GM21786 (cell line): ENCODE measurements at regions not wholly inside any gene's neighbourhood (a gene's known extent, or its start where the extent isn't known, plus 50 kb on each side); places are given as distances from the start of the nearest gene placed in this dataset.

Source experiments
- ATAC-seq: cut with Tn5 transposase; IDR thresholded peaks from one replicate; pipeline ENCODE4 v1.9.1; 2021; ENCODE audit not compliant: unreplicated experiment

DNA sequence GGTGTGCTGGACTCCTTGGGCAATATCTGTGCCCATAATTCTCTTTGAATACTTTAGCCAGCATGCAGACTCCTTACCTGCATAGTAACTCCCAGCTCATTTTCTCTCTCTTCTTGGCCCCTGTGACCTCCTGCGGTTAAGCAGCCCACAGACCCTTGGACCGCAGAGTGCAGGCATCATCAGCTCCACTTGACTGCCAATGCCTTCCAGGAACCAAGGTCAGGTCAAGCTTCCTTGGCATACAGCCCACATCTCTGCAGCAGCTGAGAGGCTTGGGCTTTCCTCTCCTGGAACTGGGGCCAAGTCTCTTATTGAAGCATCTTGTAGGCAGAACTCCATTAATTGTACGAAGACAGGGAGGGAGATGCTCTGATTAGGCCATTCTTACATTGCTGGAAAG is 130.1 kb upstream of the PIEZO2 start:
- ATAC-seq = no peak

DNA sequence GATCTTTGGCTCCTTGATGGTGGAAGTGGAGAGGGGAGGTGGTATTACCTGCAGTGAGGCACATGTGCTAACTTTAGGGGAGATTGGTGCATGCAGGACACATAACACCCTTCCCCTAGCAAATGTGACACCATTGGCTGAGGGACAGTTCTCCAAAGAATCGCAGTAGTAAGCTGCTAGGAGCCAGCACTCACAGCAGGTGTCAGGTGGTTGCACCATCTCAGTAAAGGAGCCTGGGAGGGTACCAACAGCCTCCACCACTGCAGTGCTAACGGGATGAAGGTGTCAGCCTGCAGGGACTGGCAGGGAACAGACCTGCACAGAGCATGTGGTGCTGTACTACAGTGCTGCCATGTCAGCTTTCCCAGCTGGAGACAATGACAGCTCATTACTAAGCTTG is 127.3 kb upstream of the PIEZO2 start:
- ATAC-seq = no peak

DNA sequence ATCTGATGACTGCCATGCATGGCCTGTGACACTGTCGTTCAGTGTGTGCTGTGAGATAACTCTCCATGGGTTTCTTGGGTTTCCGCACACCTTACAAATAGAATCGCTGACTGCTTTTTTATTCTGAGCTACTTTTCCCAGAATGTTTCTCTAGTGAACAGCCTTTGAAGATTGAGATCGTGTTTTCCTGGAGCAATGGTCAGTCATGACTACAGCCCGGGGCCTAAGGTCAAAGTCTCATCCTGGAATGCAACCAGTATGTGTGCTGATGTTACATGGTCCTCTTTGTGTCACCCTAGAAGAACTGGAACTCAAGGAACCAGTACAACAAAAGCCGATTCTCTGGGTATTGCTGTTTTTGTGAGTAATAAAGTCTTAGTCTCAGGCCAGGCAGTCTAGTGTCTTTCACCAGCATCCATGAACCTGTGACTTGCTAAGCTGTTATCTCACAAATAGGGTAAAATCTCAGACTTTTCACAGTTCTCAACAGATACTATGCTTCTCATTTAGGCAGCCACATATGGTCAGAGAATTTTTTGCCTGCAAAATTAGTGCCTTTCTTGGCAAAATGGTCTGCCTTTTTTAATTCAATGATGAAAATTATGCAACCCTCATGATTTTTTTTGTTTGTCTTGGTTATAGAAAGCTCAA is 124.9 kb upstream of the PIEZO2 start:
- no peak for ATAC-seq

DNA sequence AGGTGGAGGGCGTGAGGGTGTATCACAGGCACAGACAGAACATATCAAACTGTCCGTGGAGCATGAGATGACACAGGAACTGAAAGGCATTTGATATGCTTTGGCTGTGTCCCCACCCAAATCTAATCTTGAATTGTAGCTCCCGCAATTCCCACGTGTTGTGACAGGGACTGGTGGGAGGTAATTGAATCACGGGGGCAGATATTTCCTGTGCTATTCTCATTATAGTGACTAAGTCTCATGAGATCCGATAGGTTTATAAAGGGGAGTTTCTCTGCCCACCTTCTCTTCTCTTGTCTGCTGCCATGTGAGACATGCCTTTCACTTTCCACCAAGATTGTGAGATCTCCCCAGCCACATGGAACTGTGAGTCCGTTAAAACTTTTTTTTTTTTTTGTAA is 123.1 kb upstream of the PIEZO2 start:
- ATAC-seq = no peak

DNA sequence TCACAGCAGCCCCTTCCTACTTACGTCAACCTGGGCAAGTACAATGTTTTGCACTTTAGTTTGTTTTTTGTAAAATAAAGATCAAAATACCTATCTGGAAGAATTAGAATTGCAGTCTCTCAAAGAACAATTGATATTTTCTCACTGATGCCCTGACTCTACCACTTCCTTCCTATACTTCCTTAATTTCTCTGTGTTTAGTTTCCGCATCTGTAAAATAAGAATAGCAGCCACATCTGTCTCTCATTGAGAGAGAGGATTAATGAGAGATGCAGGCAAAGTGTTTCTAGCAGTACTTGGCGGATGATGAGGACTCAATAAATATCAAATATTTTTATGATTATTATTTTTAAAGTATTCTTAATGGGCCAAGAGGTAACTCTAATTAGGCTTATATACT is 122.6 kb upstream of the PIEZO2 start:
- ATAC-seq = no peak

DNA sequence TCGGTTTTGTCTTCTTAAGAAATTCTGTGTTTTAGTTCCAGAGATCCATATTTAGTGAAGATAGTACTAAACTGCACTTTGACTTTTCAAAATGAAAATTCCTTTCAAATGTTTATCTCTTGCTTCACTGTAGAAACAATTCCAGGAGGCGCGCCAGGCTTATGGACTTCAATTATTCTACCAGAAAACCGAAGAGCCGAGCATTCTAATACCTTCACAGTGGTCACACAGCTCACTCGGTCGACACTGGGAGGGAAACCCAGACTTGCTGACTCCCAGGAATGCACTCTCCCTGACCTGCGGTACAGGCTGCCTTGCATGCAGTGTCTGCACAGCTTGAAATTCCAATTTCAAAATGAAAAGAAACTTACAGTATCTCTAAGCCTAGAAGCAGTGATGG is 119.9 kb upstream of the PIEZO2 start:
- ATAC-seq = no peak

DNA sequence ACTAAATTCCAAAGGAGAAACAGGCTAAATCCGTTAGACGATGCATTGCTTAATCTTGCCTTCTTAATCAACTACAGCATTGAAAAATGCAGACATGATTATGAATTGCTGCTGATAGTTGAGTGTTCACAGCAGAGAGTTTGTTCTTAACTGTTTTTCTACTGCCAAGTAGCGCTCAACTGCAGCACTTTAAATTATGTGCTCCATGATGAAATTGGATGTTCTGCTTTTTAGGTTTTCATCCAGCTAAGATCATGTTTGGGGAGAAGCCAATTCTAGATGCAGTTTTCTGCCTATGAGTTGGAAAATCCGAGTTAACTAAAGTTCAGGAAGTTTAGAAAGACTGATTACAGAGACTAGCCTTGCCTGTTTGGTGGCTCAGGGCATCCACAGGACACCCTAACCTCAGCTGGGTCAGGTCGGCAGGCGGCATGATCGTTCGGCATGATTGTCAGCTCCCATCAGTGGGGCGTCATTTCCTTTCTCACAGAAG is 119.4 kb upstream of the PIEZO2 start:
- ATAC-seq = no peak

DNA sequence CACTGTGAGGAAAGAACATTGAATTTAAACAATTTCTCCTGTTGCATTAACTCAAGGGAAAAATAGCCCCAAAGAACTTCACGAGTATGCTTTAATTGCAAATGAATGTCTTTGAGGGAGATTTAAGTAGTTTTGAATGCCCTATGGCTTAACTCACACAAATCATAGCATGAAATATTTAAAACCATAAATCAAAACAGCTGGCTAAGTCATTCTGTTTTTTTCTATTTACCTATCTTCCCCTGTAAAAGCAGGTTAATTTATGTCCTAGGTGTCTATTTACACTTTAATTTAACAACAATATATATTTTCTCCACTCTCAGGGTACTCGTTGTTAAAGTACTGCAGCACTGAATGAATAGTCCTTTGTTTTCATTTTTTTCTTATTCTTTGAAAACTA is 118.8 kb upstream of the PIEZO2 start:
- no peak for ATAC-seq

DNA sequence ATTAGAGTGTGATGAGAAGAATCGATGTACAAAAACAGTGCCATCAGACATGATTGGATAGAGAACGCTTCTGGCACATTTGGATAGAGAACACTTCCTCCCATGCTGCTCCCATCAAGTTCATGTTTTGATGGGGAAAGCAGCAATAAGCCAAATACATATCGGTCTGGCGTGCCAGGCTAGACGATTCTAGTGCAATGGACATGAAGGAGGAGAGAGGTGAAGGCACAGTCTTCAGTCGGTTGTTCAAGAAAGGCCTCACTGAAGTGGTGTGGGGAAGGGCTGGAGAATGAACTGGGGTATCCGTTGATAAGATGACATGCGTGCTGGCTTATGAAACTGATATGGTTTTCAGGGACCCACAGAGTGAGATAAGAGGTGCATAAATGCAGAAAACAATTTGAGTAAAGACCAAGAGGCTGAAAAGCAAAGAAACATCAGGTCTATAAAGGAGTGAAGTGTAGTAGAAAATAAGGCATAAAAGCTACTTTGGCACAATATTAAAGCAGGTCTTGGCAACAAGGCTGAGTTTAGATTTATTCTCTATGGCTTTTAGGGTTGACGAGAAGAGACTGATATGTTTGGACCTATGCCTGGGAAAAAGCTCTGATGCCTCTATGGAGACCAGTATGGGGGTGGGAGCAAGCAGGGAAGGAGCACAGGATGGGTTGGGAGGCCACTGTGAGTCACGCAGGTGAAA is 117.6 kb upstream of the PIEZO2 start:
- ATAC-seq = no peak

DNA sequence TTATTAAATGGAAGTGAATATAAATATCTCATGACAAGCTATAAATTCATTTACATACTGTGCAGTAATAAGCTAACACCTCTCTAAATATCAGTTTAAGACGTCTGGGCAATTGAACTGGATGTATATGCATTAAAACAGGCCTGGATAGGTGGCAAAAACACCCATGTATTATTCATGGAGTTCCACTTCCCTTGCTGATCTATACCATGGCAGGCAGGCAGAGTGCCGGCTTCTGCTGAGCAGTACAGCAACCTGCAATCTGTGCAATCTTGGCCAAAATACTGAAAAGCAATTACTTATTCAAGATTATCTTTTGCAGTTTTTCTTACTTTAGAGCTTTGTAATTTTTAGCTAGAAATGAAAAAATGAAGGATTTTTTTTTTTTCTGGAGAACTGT is 112.1 kb upstream of the PIEZO2 start:
- no peak for ATAC-seq

DNA sequence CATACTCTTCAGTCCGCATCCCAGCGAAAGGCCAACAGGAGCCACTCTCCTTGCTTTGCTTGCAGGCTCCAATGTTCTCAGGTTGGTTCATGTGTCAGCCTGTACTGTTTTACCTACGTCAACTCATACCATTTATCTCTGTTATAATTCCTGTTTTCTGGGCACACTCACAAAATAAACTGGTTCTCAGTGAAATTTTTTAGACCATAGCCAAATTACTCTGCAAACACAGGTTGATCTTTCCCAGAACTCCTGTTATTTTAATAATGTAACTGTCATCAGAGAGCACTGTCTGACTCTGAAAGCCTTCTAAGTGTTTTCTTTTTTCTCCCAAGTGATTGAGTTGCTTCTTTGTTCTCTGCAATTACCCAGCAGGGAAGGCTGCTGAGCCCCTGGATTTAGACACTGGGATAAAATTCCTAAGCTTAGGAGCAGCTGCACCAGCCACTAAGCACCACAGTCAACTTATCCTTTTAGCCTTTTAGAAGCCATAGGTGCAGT is 111.6 kb upstream of the PIEZO2 start:
- ATAC-seq = no peak

DNA sequence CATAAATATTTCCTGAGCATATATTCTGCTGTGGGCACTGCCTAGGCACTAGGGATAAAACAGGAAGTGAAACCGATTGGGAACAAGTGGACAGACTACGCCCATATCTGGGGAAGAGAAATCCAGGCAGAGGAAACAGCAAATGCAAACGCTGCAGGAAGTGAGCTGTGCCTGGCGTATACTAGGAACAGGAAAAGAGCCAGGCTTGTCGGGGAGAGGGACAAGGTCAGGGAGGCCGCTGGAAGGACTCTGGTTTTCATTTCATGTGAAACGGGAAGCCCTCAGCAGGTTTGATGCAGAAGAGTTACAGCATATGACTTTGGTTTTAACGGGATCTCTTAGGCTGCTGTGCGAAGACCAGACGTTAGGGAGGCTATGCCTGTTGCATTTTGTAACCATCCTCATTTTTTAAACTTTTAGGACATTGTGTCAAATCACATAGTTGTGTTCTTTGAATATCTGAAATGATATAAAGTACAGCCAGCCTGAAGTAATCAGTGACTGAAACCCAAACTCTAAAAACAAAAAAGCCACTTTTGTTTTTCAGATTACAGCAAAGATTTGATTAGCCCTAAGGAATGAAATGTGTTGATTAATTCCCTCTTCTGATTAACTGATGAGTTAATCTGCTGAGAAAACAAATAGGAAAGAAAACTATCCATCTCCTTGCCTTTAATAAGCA is 110.2 kb upstream of the PIEZO2 start:
- ATAC-seq = no peak

DNA sequence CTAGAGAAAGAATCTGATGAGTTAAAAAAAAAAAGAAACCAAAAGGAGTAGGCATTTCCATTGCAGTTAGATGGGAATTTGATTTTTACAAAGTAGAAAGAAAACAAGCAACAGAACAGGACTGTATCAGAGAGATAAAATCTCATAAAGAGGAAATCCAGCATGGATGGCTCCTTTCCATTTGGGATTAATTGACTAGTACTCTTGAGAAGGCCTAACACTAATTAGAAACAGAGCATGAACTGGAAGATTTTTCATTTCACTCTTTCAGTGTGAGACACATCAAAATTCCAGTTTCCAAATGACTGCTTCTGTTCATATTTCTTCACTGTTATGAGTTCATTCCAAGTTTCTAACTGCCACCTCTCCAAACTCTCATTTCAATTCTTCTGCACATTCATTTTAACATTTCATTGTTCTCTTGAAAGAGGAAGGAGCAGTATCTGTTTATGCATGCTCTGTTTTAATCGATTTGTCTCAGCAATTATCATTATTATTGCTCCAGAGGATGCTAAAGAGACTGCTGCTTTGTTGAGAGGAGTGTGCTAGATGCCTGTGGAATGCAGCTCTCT is 108.8 kb upstream of the PIEZO2 start:
- ATAC-seq = no peak

DNA sequence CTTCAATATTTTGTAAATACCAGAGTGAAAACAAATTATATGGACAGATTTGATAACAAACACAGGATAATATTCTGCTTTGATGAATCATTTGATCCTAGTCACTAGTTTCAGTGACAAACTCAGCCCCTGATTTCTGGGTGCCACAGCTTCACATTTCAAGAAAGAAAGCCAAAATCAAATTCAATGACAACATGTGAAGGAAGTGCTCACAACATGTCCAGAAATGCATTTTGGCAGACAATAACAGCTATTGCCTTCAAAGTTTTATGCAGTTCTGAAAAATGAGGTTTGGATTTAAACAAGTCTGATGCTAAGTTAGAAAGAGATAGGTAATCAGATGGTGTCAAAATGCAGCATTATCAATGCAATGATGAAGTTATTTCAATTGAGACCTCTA is 106.9 kb upstream of the PIEZO2 start:
- no peak for ATAC-seq

DNA sequence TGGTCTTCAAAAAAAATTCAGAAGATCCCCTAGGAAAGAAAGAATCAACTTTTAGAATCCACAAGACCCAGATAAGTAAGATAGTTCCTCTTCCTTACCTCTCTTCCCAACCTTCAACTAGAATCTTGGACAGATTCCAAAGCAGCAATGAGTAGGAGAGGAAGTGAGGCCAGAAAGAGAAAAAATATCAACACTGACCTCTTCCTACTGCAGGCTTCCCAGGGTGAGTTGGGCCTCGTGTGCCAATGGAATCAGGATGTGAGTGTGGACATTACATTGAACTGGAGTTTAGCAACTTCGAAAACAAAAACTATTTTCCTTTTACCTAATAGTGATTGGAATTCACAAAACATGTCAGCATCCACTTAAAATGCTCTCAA is 102.5 kb upstream of the PIEZO2 start:
- no peak for ATAC-seq

DNA sequence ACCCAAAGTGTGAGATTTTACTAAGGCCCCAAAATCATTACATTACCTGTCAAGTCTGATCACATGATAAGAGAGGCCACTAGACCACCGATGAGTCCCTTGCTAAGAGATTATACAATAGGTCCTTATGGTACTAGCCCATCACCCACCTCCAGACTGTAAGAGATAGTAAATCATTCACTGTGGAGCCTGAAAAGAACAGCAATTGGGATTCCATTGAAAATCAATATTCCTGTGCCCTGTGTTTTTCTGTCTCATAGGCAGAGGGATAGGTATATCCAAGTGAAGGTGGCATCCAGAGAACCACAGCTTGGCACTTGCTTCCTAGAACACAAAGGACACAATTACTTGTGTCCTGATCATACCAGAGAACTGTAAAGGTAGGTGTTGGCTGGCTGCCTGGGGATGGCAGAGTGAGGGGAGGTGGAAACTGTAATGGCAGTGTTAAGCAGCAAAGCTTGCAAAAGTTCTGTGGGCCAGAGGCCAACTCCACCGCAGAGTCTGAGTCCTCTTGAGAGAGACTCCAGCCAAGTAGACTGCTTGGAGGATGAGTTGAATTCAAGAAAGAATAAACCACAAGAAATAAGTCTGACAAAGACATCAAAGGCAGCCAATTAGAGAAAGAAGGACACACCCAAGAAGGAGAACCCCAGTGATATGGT is 102.0 kb upstream of the PIEZO2 start:
- ATAC-seq = no peak

DNA sequence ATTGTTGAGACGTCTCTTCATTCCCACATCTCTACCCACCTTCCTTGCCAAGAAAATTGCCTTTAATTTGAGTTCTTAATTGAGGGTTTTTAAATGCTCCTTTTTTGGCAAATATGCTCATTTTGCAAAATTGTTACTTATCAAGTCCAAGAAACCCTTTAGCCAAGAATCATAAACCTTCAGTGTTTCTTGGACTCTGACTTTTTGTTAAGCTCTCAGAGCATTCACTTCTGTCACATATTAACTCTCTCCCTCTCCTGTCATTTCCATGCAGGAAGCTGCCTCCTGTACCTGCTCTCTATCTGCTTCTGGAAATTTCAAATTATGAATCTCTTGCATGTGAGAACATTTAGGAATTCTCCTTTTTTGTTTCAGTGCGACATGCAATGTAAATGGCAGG is 100.0 kb upstream of the PIEZO2 start:
- ATAC-seq = no peak

DNA sequence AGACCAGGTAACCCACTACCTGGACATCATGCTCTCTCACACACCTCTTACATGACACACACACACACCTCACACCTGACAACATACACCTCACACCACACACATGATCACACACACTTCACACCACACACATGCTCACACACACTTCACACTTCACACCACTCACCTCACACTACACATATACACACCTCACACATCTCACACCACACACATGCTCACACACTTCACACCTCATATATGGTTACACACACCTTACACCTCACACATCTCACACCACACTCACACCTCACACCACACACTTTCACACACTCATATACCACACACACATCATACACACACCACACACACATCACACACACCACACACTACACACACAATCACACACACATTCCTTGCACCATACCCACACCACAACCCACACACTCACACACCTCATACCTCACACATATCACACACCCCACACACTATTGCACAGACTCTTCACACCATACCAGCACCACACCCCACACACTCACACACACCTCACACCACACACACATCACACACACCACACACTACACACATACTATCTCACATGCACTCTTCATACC is 98.1 kb upstream of the PIEZO2 start:
- ATAC-seq = no peak

DNA sequence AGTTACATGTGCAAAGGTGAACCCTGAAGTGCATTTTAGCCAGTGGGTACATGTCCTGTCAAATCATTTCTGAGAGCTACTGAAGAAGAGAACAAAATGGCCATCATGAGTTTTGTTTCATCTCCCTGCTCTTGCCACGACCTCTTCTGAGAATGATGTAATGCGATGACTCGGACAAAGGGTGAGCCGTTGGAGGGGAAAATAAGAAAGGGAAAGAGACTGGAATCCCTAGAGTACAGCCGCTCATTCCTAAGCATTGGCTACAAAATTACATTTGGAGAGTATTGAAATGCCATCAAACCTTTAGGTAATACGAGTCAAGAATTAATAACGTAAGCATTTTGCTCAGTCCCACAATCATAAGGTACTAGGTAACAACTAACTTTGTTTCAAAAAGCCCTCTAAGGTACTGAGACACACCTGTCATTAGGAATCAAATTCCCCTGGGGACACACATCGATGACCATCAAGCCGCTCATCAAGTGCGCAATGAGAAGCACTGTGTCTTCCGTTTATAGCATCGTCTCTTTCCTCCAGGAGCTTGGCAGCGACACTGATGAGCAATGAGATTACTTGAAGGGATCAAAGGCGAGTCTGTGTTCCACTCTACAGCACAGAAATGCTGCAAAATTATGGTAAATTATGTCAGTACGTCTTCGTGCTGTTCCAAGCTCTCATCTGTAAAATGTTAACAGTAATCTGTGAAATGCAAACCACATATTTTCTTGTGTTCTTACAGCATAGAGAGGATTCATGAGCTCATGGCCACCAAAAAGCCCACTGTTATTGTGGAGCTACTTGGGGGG is 97.3 kb upstream of the PIEZO2 start:
- no peak for ATAC-seq

DNA sequence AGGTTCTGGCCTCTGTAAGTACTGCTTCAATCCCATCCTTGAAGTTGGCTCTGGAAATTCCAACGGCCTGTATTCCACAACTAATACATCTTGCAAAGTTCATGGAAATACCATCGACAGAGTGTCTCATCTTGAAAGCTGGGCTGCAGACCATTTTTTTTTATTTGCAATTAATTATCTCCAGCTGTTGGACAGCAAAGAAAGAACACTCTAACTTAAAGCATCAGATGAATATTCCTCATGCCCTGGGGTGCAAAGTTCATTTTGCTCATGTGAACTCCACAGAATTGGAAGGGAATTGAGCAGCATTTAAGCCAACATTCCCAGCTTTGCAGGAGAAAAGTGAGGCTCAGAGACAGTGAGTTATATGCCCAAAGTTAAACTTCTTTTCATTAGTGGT is 96.5 kb upstream of the PIEZO2 start:
- ATAC-seq = no peak
